ENCODE measurements at regions not wholly inside any gene's neighbourhood (a gene's known extent, or its start where the extent isn't known, plus 50 kb on each side); places are given as distances from the start of the nearest gene placed in this dataset.
A peak's percentile ranks its signal among the peaks of the same experiment; 100 is the strongest.
"Not testable (repeated sequence)": the region's sequence is repeated elsewhere in the genome, so short reads cannot be mapped to it uniquely, and the experiment has no call there.

DNA sequence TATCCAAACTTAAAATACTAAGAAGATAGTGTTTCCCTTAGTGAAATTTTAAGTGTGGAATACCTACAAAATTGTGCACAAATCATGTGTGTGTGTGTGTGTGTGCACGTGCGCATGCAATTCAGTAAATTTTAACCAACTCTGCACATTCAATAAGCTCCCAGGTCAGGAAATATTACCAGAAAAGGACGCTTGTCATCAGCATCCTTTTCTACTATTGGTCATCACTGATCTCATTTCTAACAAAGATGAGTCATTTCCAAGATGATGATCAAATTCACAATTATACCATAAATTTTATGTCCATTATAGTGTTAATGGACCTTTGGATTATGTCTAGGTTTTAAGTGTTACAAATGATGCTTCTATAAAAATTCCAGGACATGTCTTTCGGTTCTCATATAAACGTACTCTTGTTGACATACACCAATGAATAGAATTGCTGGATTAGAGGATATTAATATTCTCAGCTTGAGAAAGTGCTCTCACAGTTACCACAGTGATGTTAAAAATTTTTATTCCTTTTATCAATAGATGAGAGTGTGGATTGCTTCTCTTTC, 560.9 kb upstream of the AGA start:
- no peak for DNase-seq
- Histone ChIP-seq H3K9me3 (replicated peaks; ENCODE audit: insufficient read depth, low read length) (no peaks in the 10 kb centered on the region), H3K4me3 (ENCODE audit: low read length) (no peak overlapping the region), H3K4me2 (ENCODE audit: low read depth, low read length) (no peak overlapping the region), H3K36me3 (replicated peaks; ENCODE audit: insufficient read depth, low read length) (no peaks in the 10 kb centered on the region), H2AFZ (ENCODE audit: low read length) (no peak overlapping the region), H3K79me2 (ENCODE audit: low read length) (no peaks in the 10 kb centered on the region), H3K4me1 (ENCODE audit: low read length) (no peaks in the 10 kb centered on the region), H3K9ac (ENCODE audit: low read length) (no peak overlapping the region), H3K27me3 (replicated peaks; ENCODE audit: insufficient read depth, low read length) (no peaks in the 10 kb centered on the region), H3F3A (ENCODE audit: insufficient read depth, low read length) (no peaks in the 10 kb centered on the region), H3K9me2 (replicated peaks; ENCODE audit: insufficient read depth, low read length) (no peaks in the 10 kb centered on the region), H4K20me1 (ENCODE audit: insufficient read depth, low read length) (no peaks in the 10 kb centered on the region), H3K27ac (ENCODE audit: low read length) (no peak overlapping the region)
- TF ChIP-seq EZH2phosphoT487 (IDR thresholded peaks at IDR 0.05; ENCODE audit: low read length): no peak
- no peak for TF ChIP-seq EZH2 (optimal IDR thresholded peaks at IDR 0.05; ENCODE audit: low read depth, low read length)
- TF ChIP-seq, protein P1, sequence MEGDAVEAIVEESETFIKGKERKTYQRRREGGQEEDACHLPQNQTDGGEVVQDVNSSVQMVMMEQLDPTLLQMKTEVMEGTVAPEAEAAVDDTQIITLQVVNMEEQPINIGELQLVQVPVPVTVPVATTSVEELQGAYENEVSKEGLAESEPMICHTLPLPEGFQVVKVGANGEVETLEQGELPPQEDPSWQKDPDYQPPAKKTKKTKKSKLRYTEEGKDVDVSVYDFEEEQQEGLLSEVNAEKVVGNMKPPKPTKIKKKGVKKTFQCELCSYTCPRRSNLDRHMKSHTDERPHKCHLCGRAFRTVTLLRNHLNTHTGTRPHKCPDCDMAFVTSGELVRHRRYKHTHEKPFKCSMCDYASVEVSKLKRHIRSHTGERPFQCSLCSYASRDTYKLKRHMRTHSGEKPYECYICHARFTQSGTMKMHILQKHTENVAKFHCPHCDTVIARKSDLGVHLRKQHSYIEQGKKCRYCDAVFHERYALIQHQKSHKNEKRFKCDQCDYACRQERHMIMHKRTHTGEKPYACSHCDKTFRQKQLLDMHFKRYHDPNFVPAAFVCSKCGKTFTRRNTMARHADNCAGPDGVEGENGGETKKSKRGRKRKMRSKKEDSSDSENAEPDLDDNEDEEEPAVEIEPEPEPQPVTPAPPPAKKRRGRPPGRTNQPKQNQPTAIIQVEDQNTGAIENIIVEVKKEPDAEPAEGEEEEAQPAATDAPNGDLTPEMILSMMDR (IDR thresholded peaks at IDR 0.05; ENCODE audit: low read length): no peak

DNA sequence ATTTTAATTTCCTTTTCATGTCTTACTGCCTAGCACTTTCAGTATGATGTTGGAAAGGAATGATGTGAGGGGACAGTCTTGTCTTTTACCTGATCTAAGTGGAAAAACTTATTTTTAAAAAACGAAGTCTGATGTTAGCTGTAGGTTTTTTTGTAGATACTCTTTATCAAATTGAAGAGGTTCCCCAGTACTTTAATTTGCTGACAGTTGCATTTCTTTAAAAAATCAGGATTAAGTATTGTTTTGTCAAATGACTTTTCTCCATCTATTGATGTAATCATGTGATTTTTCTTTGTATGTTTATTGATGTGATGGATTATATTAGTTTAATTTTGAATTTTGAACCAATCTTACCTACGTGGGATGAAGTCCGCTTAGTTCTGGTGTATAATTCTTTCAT, 568.4 kb upstream of the AGA start:
- Histone ChIP-seq H3K9me3 (replicated peaks; ENCODE audit: insufficient read depth, low read length) (no peaks in the 10 kb centered on the region; the same call in 1 of the 2 replicates), H3K27me3 (replicated peaks; ENCODE audit: insufficient read depth, low read length) (no peaks in the 10 kb centered on the region), H3K4me3 (ENCODE audit: low read length) (no peak overlapping the region), H4K20me1 (ENCODE audit: insufficient read depth, low read length) (no peaks in the 10 kb centered on the region), H3K79me2 (ENCODE audit: low read length) (no peaks in the 10 kb centered on the region), H2AFZ (ENCODE audit: low read length) (no peak overlapping the region), H3K4me1 (ENCODE audit: low read length) (no peaks in the 10 kb centered on the region), H3K27ac (ENCODE audit: low read length) (no peak overlapping the region), H3K36me3 (replicated peaks; ENCODE audit: insufficient read depth, low read length) (no peaks in the 10 kb centered on the region), H3K9ac (ENCODE audit: low read length) (no peak overlapping the region), H3F3A (ENCODE audit: insufficient read depth, low read length) (no peaks in the 10 kb centered on the region), H3K9me2 (replicated peaks; ENCODE audit: insufficient read depth, low read length) (no peaks in the 10 kb centered on the region), H3K4me2 (ENCODE audit: low read depth, low read length) (no peak overlapping the region)
- DNase-seq: no peak
- TF ChIP-seq, protein P1 (IDR thresholded peaks at IDR 0.05; ENCODE audit: low read length): no peak
- no peak for TF ChIP-seq EZH2phosphoT487 (IDR thresholded peaks at IDR 0.05; ENCODE audit: low read length)
- TF ChIP-seq EZH2 (optimal IDR thresholded peaks at IDR 0.05; ENCODE audit: low read depth, low read length): no peak

DNA sequence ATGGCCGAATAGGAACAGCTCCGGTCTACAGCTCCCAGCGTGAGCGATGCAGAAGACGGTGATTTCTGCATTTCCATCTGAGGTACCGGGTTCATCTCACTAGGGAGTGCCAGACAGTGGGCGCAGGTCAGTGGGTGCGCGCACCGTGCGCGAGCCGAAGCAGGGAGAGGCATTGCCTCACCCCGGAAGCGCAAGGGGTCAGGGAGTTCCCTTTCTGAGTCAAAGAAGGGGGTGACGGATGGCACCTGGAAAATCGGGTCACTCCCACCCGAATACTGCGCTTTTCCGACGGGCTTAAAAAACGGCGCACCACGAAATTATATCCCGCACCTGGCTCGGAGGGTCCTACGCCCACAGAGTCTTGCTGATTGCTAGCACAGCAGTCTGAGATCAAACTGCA, 572.8 kb upstream of the AGA start:
- not testable (repeated sequence) for H3K36me3 ChIP-seq (replicated peaks; ENCODE audit: insufficient read depth, low read length); H2AFZ ChIP-seq (ENCODE audit: low read length); H3K4me1 ChIP-seq (ENCODE audit: low read length); H3K9me2 ChIP-seq (replicated peaks; ENCODE audit: insufficient read depth, low read length); H3K9ac ChIP-seq (ENCODE audit: low read length); H3K27me3 ChIP-seq (replicated peaks; ENCODE audit: insufficient read depth, low read length); H3K4me2 ChIP-seq (ENCODE audit: low read depth, low read length); DNase-seq; H3F3A ChIP-seq (ENCODE audit: insufficient read depth, low read length); H3K9me3 ChIP-seq (replicated peaks; ENCODE audit: insufficient read depth, low read length); H3K27ac ChIP-seq (ENCODE audit: low read length); H3K4me3 ChIP-seq (ENCODE audit: low read length); H3K79me2 ChIP-seq (ENCODE audit: low read length); H4K20me1 ChIP-seq (ENCODE audit: insufficient read depth, low read length)

DNA sequence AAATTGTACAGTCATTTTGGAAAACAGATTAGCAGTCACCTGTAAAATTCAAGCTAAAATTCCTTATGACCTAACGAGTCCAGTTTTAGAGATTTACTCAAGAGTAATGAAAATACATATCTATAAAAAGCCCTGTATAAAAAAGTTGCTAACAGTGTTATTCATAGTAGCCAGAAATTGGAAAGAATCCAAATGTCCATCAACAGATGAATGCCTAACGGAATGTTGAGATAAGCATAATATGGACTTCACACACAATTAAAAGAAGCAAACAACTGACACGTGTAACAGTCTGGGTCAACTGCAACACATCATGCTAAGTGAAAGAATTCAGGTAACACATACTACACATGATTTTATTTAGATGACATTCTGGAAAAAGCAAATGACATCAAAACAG, 584.8 kb upstream of the AGA start:
- Histone ChIP-seq H3K9ac (ENCODE audit: low read length) (no peak overlapping the region), H3K27me3 (replicated peaks; ENCODE audit: insufficient read depth, low read length) (no peaks in the 10 kb centered on the region), H3F3A (ENCODE audit: insufficient read depth, low read length) (no peaks in the 10 kb centered on the region), H3K4me1 (ENCODE audit: low read length) (no peaks in the 10 kb centered on the region), H3K27ac (ENCODE audit: low read length) (no peak overlapping the region), H4K20me1 (ENCODE audit: insufficient read depth, low read length) (no peaks in the 10 kb centered on the region), H3K9me3 (replicated peaks; ENCODE audit: insufficient read depth, low read length) (no peaks in the 10 kb centered on the region), H3K4me2 (ENCODE audit: low read depth, low read length) (no peak overlapping the region), H3K4me3 (ENCODE audit: low read length) (no peak overlapping the region), H3K9me2 (replicated peaks; ENCODE audit: insufficient read depth, low read length) (no peaks in the 10 kb centered on the region), H2AFZ (ENCODE audit: low read length) (0 out of 2 replicates have a peak overlapping the region, but pooled peaks have one; percentile 15), H3K36me3 (replicated peaks; ENCODE audit: insufficient read depth, low read length) (no peaks in the 10 kb centered on the region), H3K79me2 (ENCODE audit: low read length) (no peaks in the 10 kb centered on the region)
- no peak for DNase-seq
- no peak for TF ChIP-seq EZH2 (optimal IDR thresholded peaks at IDR 0.05; ENCODE audit: low read depth, low read length)
- TF ChIP-seq EZH2phosphoT487 (IDR thresholded peaks at IDR 0.05; ENCODE audit: low read length): no peak
- TF ChIP-seq, protein P1 (IDR thresholded peaks at IDR 0.05; ENCODE audit: low read length): no peak

All from MM.1S (cell line).